ENCODE measurements at regions not wholly inside any gene's neighbourhood (a gene's known extent, or its start where the extent isn't known, plus 50 kb on each side); places are given as distances from the start of the nearest gene placed in this dataset.

DNA sequence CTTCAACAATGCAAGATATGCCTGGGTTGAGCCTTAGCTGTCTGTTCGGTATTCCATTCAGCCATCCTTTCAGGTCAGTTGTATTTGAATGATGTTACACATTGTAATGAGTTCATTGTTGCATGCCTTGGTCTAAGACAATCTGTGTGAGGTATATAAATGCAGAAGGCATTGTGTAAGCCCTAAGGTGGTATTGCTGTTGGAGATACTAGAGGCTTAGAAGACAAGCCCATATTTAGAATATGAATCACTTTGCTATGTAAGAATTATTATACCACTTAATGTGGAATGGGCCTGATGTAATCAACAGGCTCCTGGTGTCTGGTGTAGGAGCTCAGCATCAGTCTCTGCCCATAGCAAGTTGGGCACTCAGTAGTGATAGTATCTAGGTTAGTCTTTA lies 473.4 kb upstream of the GNPDA2 start:
- no peaks in the 10 kb centered on the region for H3K4me1 ChIP-seq
- no peaks in the 10 kb centered on the region for H3K27me3 ChIP-seq
- WGBS, 2 donors, result 91 to 100% methylated on average over 1 of the region's 1 CpG
- no peaks in the 10 kb centered on the region for H3K36me3 ChIP-seq (ENCODE audit: low read depth, missing control alignments)
- no peak overlapping the region for H3K4me3 ChIP-seq
- TF ChIP-seq, protein P1, sequence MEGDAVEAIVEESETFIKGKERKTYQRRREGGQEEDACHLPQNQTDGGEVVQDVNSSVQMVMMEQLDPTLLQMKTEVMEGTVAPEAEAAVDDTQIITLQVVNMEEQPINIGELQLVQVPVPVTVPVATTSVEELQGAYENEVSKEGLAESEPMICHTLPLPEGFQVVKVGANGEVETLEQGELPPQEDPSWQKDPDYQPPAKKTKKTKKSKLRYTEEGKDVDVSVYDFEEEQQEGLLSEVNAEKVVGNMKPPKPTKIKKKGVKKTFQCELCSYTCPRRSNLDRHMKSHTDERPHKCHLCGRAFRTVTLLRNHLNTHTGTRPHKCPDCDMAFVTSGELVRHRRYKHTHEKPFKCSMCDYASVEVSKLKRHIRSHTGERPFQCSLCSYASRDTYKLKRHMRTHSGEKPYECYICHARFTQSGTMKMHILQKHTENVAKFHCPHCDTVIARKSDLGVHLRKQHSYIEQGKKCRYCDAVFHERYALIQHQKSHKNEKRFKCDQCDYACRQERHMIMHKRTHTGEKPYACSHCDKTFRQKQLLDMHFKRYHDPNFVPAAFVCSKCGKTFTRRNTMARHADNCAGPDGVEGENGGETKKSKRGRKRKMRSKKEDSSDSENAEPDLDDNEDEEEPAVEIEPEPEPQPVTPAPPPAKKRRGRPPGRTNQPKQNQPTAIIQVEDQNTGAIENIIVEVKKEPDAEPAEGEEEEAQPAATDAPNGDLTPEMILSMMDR (IDR thresholded peaks at IDR 0.05), result no peak
- no peak for TF ChIP-seq POLR2A (IDR thresholded peaks at IDR 0.05)
- intact Hi-C loops (cut with DNase I; ENCODE audit: low total_unique reads), result no loop called here
- H3K27ac ChIP-seq, result no peak overlapping the region
- DNase-seq, result no peak
- H3K9me3 ChIP-seq, result no peaks in the 10 kb centered on the region

DNA sequence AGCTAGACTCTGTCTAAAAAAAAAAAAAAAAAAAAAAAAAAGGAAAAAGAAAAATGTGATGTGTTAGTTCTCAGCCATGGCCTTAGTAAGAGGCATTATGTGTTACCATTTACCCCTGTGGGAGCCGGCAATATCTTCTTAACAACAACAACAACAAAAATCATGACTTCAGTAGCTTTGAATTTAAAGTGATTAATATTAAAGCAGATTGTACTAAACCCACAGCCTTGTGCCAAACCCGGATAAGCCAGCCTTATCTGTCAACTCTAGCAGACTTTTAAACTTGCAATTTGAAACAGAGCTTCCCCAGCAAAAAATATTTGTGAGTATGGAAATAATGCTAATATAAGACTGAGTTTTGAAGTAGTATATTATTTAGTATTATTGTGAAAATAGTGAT lies 462.1 kb upstream of the GNPDA2 start:
- TF ChIP-seq, protein P1 (IDR thresholded peaks at IDR 0.05), result no peak
- TF ChIP-seq POLR2A (IDR thresholded peaks at IDR 0.05), result no peak
- H3K36me3 ChIP-seq (ENCODE audit: low read depth, missing control alignments), result no peaks in the 10 kb centered on the region

DNA sequence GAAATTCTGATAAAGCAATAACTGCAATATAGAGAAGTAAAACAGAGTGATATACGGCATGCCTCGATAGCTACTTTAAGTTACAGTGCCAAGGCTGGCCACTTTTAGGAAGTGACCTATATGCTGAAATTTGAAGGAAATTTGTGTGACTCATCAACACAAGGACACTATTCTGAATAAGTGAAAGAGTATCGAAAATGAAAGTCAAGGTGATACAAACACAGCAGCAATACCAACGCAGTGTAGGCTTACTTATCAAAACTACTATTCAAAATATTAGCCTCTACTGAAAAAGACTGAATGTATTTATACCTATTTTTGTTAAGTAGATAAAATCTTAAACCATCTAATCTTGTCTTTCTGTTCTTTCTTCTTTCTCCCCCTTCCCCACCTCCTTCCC lies 459.9 kb upstream of the GNPDA2 start:
- Histone ChIP-seq H3K9me3 (no peaks in the 10 kb centered on the region), H3K4me1 (no peaks in the 10 kb centered on the region), H3K36me3 (ENCODE audit: low read depth, missing control alignments) (no peaks in the 10 kb centered on the region), H3K27ac (no peak overlapping the region), H3K27me3 (no peaks in the 10 kb centered on the region), H3K4me3 (no peak overlapping the region)
- no peak for DNase-seq
- intact Hi-C loops (cut with DNase I; ENCODE audit: low total_unique reads), result no loop called here
- WGBS, 2 donors, result 92 to 95% methylated on average over 4 of the region's 4 CpGs
- TF ChIP-seq, protein P1 (IDR thresholded peaks at IDR 0.05), result no peak
- no peak for TF ChIP-seq POLR2A (IDR thresholded peaks at IDR 0.05)

More for the DNA sequence above, 462.1 kb upstream of the GNPDA2 start:
- Histone ChIP-seq H3K27me3 (no peaks in the 10 kb centered on the region), H3K4me3 (no peak overlapping the region), H3K9me3 (no peaks in the 10 kb centered on the region), H3K4me1 (no peaks in the 10 kb centered on the region), H3K27ac (no peak overlapping the region)
- intact Hi-C loops (cut with DNase I; ENCODE audit: low total_unique reads), result no loop called here
- no peak for DNase-seq
- 66 to 72% methylated on average over 2 of the region's 2 CpGs for WGBS, 2 donors

DNA sequence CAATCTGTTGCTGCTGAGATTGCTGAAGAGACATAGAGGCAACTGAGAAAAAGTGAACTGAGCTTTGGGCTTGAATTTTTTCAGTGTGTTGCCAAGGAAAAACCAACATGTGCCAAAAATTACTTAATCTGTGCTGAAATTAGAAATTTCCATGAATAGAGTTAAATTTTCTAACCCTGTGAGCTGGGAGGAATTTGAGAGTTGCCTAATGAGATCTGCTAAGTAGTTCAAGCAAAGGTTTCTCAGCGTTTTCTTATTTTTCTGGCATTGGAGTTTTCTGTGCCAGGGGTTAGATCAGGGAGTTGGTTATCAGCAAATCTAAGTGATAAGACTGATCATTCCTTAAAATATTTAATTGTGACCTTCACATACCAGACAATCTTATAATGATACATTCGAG lies 457.5 kb upstream of the GNPDA2 start:
- TF ChIP-seq, protein P1 (IDR thresholded peaks at IDR 0.05), result no peak
- TF ChIP-seq POLR2A (IDR thresholded peaks at IDR 0.05), result no peak
- Histone ChIP-seq H3K27me3 (no peaks in the 10 kb centered on the region), H3K36me3 (ENCODE audit: low read depth, missing control alignments) (no peaks in the 10 kb centered on the region), H3K9me3 (no peaks in the 10 kb centered on the region), H3K4me1 (no peaks in the 10 kb centered on the region), H3K4me3 (no peak overlapping the region), H3K27ac (no peak overlapping the region)
- DNase-seq, result no peak
- intact Hi-C loops (cut with DNase I; ENCODE audit: low total_unique reads), result no loop called here
- 61 to 67% methylated on average over 2 of the region's 2 CpGs for WGBS, 2 donors

DNA sequence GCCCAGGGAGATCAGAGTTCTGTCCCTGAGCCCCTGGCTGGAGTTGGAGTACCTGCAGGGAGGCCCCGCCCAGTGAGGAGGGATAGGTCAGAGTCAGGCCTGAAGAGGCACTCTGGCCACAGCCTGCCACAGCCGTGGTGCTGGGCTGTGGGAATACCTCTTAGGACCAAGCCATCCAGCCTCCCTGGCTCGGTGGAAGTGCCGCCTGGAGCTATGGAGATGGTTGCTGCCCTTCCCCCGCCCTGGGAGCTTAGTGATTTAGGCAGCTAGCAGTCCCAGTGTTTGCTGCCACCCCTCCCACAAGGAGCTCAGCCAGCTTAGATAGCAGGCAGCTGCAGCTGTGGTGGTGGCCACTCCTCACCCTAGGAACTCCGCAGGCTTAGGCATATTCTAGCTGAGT lies 446.3 kb upstream of the GNPDA2 start:
- intact Hi-C loops (cut with DNase I; ENCODE audit: low total_unique reads), result no loop called here
- TF ChIP-seq POLR2A (IDR thresholded peaks at IDR 0.05), result no peak
- TF ChIP-seq, protein P1 (IDR thresholded peaks at IDR 0.05), result no peak
- Histone ChIP-seq H3K27ac (no peak overlapping the region), H3K9me3 (no peaks in the 10 kb centered on the region), H3K4me1 (no peaks in the 10 kb centered on the region), H3K36me3 (ENCODE audit: low read depth, missing control alignments) (no peaks in the 10 kb centered on the region), H3K4me3 (no peak overlapping the region), H3K27me3 (no peaks in the 10 kb centered on the region)
- WGBS, 2 donors, result 80% methylated on average over 5 of the region's 6 CpGs; no CpG with 5 or more reads in 1 of the 2 donors
- no peak for DNase-seq
